GM23338 (cell line): ENCODE measurements at regions not wholly inside any gene's neighbourhood (a gene's known extent, or its start where the extent isn't known, plus 50 kb on each side); places are given as distances from the start of the nearest gene placed in this dataset.

Experiments
- ATAC-seq: fragments of 200-7000 bp; cut with Tn5 transposase; 3 replicates; pipeline ENCODE4 v1.9.1; 2020
- DNase-seq: peaks from one replicate; pipeline ENCODE4 v3.0.0-alpha.2; 2015; ENCODE audit warnings: low spot score
- H2AFZ ChIP-seq: fragments of 200-600 bp; sonication (generic); 2 replicates; pipeline ENCODE4 v1.8.0; 2016; ENCODE audit warnings: antibody characterized with exemption, mild to moderate bottlenecking, moderate library complexity
- H3F3A ChIP-seq: fragments of 200-600 bp; sonication (generic); replicated peaks from 2 replicates; pipeline ENCODE4 v1.8.0; 2017; ENCODE audit warnings: antibody characterized with exemption, mixed run types, low read depth
- H3K27ac ChIP-seq: fragments of 200-600 bp; sonication (generic); 2 replicates; pipeline ENCODE4 v1.6.1; 2016; ENCODE audit warnings: low read depth
- H3K27me3 ChIP-seq: fragments of 200-600 bp; sonication (generic); 2 replicates; pipeline ENCODE4 v1.8.0; 2016; ENCODE audit warnings: mild to moderate bottlenecking, mixed run types, moderate library complexity; ENCODE audit not compliant: insufficient read depth
- H3K36me3 ChIP-seq: fragments of 200-600 bp; sonication (generic); 2 replicates; pipeline ENCODE4 v1.8.0; 2016; ENCODE audit warnings: mild to moderate bottlenecking; ENCODE audit not compliant: insufficient read depth
- H3K4me1 ChIP-seq: fragments of 200-600 bp; sonication (generic); 2 replicates; pipeline ENCODE4 v1.8.0; 2016; ENCODE audit warnings: mild to moderate bottlenecking, moderate library complexity; ENCODE audit not compliant: insufficient read depth
- H3K4me2 ChIP-seq: fragments of 200-600 bp; sonication (generic); 2 replicates; pipeline ENCODE4 v1.7.1; 2017; ENCODE audit warnings: mixed run types
- H3K4me3 ChIP-seq: fragments of 200-600 bp; sonication (generic); 2 replicates; pipeline ENCODE4 v1.6.1; 2016; ENCODE audit warnings: mixed run types
- H3K79me2 ChIP-seq: fragments of 200-600 bp; sonication (generic); replicated peaks from 2 replicates; pipeline ENCODE4 v1.8.0; 2017; ENCODE audit warnings: mild to moderate bottlenecking; ENCODE audit not compliant: insufficient read depth
- H3K9me2 ChIP-seq: fragments of 200-600 bp; sonication (generic); 2 replicates; pipeline ENCODE4 v1.8.0; 2017; ENCODE audit not compliant: insufficient read depth
- H4K20me1 ChIP-seq: fragments of 200-600 bp; sonication (generic); replicated peaks from 2 replicates; pipeline ENCODE4 v1.8.0; 2017; ENCODE audit warnings: mild to moderate bottlenecking; ENCODE audit not compliant: insufficient read depth
- H3K27ac Mint-ChIP-seq: 2 replicates; pipeline ENCODE4 v1.8.0; 2020; ENCODE audit warnings: inconsistent platforms, mild to moderate bottlenecking, moderate library complexity, mixed read lengths
- H3K27me3 Mint-ChIP-seq: 3 replicates; pipeline ENCODE4 v1.8.0; 2022; ENCODE audit warnings: low read depth, mild to moderate bottlenecking, moderate library complexity, mixed read lengths, inconsistent platforms; ENCODE audit not compliant: insufficient read depth, poor library complexity
- H3K36me3 Mint-ChIP-seq: 3 replicates; pipeline ENCODE4 v1.8.0; 2021; ENCODE audit warnings: low read depth, mild to moderate bottlenecking, inconsistent platforms, moderate library complexity, mixed read lengths
- H3K4me1 Mint-ChIP-seq: 3 replicates; pipeline ENCODE4 v1.8.0; 2020; ENCODE audit warnings: mild to moderate bottlenecking, inconsistent platforms, mixed read lengths
- H3K4me3 Mint-ChIP-seq: 3 replicates; pipeline ENCODE4 v1.8.0; 2021; ENCODE audit warnings: moderate library complexity, mild to moderate bottlenecking, inconsistent platforms, mixed read lengths
- H3K9me3 Mint-ChIP-seq: 3 replicates; pipeline ENCODE4 v1.8.0; 2020; ENCODE audit warnings: moderate library complexity, mild to moderate bottlenecking, inconsistent platforms, mixed read lengths
- NANOG ChIP-seq: IDR thresholded peaks from 2 replicates; pipeline ENCODE4 v1.6.1; 2016; ENCODE audit warnings: antibody characterized with exemption, borderline replicate concordance
- STAT1 ChIP-seq: IDR thresholded peaks from one replicate; pipeline ENCODE4 v1.6.1; 2016; ENCODE audit warnings: antibody characterized with exemption; ENCODE audit not compliant: unreplicated experiment
- ZNF114 ChIP-seq: fragments of 250-450 bp; sonication (Bioruptor Pico); IDR thresholded peaks from 2 replicates; pipeline ENCODE4 v1.5.0; 2020; ENCODE audit warnings: mild to moderate bottlenecking, moderate library complexity
- TF ChIP-seq, protein P1 (sequence below): IDR thresholded peaks from 2 replicates; pipeline ENCODE4 v1.6.1; 2016; ENCODE audit warnings: antibody characterized with exemption
- TF ChIP-seq, protein P2 (sequence below), 2 experiments: fragments of 200-600 bp in 1 of 2; sonication (generic) in 1 of 2; conservative IDR thresholded peaks; 2 replicates each; pipeline versions ENCODE4 v1.5.1 to v1.6.1; 2016 to 2017; ENCODE audit warnings: antibody characterized with exemption in 2 of 2, low read depth in 2 of 2, mild to moderate bottlenecking in 2 of 2, moderate library complexity in 1 of 2
- TF ChIP-seq, protein P3 (sequence below): fragments of 250-450 bp; sonication (Bioruptor Pico); IDR thresholded peaks from 2 replicates; pipeline ENCODE4 v1.5.0; 2020; ENCODE audit warnings: mild to moderate bottlenecking, moderate library complexity

DNA sequence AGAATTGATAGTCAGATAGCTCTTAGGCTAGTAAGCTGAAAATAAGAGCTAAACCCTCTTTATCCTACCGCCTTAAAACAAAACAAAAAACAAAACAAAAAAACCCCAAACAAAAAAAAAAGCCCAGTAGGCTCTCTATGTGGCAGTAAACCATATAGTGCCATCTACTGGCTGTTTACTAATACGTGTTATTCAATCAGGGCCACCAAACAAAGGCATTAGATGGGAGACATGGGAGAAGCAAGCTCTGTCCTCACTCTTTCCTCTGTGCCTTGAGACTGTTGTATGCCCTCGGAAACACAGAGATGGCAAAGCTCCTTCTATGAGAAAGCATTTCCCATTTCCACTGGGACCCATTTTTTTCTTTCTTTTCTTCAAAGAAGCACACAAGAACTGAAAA is 148.8 kb upstream of the MID1 start:
- no peaks in the 10 kb centered on the region for H3K79me2 ChIP-seq
- no peaks in the 10 kb centered on the region for H3K27me3 ChIP-seq
- H3K27ac Mint-ChIP-seq = no peak overlapping the region; the same call in 1 of the 2 replicates
- H3K9me2 ChIP-seq = no peaks in the 10 kb centered on the region
- no peaks in the 10 kb centered on the region for H3K36me3 ChIP-seq
- peak overlapping the region; percentile 58 for H3K4me2 ChIP-seq
- no peak overlapping the region for H3K4me3 Mint-ChIP-seq
- H3F3A ChIP-seq = no peaks in the 10 kb centered on the region
- H2AFZ ChIP-seq = 0 out of 2 replicates have a peak overlapping the region, but pooled peaks have one; percentile 50
- H3K4me1 ChIP-seq = peaks cover 11% of the 10 kb centered on the region; the same call in 1 of the 2 replicates
- peak overlapping the region; percentile 9; the same call in 1 of the 2 replicates for H3K4me3 ChIP-seq
- no peaks in the 10 kb centered on the region for H3K9me3 Mint-ChIP-seq
- H3K27ac ChIP-seq = 0 out of 2 replicates have a peak overlapping the region, but pooled peaks have one; percentile 8
- TF ChIP-seq ZNF114 (no peak), NANOG (no peak), STAT1 (no peak)
- TF ChIP-seq, protein P1, sequence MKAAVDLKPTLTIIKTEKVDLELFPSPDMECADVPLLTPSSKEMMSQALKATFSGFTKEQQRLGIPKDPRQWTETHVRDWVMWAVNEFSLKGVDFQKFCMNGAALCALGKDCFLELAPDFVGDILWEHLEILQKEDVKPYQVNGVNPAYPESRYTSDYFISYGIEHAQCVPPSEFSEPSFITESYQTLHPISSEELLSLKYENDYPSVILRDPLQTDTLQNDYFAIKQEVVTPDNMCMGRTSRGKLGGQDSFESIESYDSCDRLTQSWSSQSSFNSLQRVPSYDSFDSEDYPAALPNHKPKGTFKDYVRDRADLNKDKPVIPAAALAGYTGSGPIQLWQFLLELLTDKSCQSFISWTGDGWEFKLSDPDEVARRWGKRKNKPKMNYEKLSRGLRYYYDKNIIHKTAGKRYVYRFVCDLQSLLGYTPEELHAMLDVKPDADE = no peak
- TF ChIP-seq, protein P2, sequence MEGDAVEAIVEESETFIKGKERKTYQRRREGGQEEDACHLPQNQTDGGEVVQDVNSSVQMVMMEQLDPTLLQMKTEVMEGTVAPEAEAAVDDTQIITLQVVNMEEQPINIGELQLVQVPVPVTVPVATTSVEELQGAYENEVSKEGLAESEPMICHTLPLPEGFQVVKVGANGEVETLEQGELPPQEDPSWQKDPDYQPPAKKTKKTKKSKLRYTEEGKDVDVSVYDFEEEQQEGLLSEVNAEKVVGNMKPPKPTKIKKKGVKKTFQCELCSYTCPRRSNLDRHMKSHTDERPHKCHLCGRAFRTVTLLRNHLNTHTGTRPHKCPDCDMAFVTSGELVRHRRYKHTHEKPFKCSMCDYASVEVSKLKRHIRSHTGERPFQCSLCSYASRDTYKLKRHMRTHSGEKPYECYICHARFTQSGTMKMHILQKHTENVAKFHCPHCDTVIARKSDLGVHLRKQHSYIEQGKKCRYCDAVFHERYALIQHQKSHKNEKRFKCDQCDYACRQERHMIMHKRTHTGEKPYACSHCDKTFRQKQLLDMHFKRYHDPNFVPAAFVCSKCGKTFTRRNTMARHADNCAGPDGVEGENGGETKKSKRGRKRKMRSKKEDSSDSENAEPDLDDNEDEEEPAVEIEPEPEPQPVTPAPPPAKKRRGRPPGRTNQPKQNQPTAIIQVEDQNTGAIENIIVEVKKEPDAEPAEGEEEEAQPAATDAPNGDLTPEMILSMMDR (conservative IDR thresholded peaks at IDR 0.05; ENCODE audit: low read depth in 2 of 2) = peak; percentile 58 to 62
- TF ChIP-seq, protein P3, sequence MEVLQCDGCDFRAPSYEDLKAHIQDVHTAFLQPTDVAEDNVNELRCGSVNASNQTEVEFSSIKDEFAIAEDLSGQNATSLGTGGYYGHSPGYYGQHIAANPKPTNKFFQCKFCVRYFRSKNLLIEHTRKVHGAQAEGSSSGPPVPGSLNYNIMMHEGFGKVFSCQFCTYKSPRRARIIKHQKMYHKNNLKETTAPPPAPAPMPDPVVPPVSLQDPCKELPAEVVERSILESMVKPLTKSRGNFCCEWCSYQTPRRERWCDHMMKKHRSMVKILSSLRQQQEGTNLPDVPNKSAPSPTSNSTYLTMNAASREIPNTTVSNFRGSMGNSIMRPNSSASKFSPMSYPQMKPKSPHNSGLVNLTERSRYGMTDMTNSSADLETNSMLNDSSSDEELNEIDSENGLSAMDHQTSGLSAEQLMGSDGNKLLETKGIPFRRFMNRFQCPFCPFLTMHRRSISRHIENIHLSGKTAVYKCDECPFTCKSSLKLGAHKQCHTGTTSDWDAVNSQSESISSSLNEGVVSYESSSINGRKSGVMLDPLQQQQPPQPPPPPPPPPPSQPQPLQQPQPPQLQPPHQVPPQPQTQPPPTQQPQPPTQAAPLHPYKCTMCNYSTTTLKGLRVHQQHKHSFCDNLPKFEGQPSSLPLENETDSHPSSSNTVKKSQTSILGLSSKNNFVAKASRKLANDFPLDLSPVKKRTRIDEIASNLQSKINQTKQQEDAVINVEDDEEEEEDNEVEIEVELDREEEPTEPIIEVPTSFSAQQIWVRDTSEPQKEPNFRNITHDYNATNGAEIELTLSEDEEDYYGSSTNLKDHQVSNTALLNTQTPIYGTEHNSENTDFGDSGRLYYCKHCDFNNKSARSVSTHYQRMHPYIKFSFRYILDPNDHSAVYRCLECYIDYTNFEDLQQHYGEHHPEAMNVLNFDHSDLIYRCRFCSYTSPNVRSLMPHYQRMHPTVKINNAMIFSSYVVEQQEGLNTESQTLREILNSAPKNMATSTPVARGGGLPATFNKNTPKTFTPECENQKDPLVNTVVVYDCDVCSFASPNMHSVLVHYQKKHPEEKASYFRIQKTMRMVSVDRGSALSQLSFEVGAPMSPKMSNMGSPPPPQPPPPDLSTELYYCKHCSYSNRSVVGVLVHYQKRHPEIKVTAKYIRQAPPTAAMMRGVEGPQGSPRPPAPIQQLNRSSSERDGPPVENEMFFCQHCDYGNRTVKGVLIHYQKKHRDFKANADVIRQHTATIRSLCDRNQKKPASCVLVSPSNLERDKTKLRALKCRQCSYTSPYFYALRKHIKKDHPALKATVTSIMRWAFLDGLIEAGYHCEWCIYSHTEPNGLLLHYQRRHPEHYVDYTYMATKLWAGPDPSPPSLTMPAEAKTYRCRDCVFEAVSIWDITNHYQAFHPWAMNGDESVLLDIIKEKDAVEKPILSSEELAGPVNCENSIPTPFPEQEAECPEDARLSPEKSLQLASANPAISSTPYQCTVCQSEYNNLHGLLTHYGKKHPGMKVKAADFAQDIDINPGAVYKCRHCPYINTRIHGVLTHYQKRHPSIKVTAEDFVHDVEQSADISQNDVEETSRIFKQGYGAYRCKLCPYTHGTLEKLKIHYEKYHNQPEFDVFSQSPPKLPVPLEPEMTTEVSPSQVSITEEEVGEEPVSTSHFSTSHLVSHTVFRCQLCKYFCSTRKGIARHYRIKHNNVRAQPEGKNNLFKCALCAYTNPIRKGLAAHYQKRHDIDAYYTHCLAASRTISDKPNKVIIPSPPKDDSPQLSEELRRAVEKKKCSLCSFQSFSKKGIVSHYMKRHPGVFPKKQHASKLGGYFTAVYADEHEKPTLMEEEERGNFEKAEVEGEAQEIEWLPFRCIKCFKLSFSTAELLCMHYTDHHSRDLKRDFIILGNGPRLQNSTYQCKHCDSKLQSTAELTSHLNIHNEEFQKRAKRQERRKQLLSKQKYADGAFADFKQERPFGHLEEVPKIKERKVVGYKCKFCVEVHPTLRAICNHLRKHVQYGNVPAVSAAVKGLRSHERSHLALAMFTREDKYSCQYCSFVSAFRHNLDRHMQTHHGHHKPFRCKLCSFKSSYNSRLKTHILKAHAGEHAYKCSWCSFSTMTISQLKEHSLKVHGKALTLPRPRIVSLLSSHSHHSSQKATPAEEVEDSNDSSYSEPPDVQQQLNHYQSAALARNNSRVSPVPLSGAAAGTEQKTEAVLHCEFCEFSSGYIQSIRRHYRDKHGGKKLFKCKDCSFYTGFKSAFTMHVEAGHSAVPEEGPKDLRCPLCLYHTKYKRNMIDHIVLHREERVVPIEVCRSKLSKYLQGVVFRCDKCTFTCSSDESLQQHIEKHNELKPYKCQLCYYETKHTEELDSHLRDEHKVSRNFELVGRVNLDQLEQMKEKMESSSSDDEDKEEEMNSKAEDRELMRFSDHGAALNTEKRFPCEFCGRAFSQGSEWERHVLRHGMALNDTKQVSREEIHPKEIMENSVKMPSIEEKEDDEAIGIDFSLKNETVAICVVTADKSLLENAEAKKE (CRISPR knock-in tag) = no peak
- no peaks in the 10 kb centered on the region for H3K27me3 Mint-ChIP-seq
- H3K36me3 Mint-ChIP-seq = no peaks in the 10 kb centered on the region
- DNase-seq = peak; percentile 74
- peak; percentile 87 for ATAC-seq
- no peaks in the 10 kb centered on the region for H4K20me1 ChIP-seq
- peaks cover 16% of the 10 kb centered on the region for H3K4me1 Mint-ChIP-seq
